ENCODE measurements at regions not wholly inside any gene's neighbourhood (a gene's known extent, or its start where the extent isn't known, plus 50 kb on each side); places are given as distances from the start of the nearest gene placed in this dataset.

GRCh38 chr11:27863637-27864036 is 163.4 kb upstream of the BDNF start:
- CTCF ChIA-PET = no interaction called here

GRCh38 chr11:27861706-27862430 is 161.6 kb upstream of the BDNF start:
- CTCF ChIA-PET = no interaction called here
- POLR2A ChIA-PET = interaction anchor here (0.9 to 1.0 kb wide), 2 partner anchors 72 to 145 kb away, joined by 3 read pairs; no protein-coding TSS in a partner anchor
- peak; percentile 69 for DNase-seq (ENCODE audit: low read depth, low spot score)
- no peak overlapping the region for H3K4me3 ChIP-seq (ENCODE audit: low read depth, low read length)
- TF ChIP-seq CTCF (IDR thresholded peaks at IDR 0.05; ENCODE audit: insufficient read depth, low read length, missing control alignments) = no peak

More at GRCh38 chr11:27863637-27864036, 163.4 kb upstream of the BDNF start:
- no peak for TF ChIP-seq CTCF (IDR thresholded peaks at IDR 0.05; ENCODE audit: insufficient read depth, low read length, missing control alignments)
- DNase-seq (ENCODE audit: low read depth, low spot score) = no peak
- POLR2A ChIA-PET = interaction anchor here (1.4 kb wide), 1 partner anchor 71 kb away, joined by 3 read pairs; no protein-coding TSS in a partner anchor
- no peak overlapping the region for H3K4me3 ChIP-seq (ENCODE audit: low read depth, low read length)

- TF ChIP-seq CTCF (IDR thresholded peaks at IDR 0.05; ENCODE audit: insufficient read depth, low read length, missing control alignments) = no peak
- POLR2A ChIA-PET = no interaction called here
- CTCF ChIA-PET = no interaction called here
- no peak overlapping the region for H3K4me3 ChIP-seq (ENCODE audit: low read depth, low read length)
- no peak for DNase-seq (ENCODE audit: low read depth, low spot score)
Measured at GRCh38 chr11:27860811-27861210, 160.6 kb upstream of the BDNF start.

- ChIA-PET POLR2A (no interaction called here), CTCF (interaction anchor here (0.7 kb wide), 1 partner anchor 32 kb away, joined by 3 read pairs; no protein-coding TSS in a partner anchor)
- no peak for TF ChIP-seq CTCF (IDR thresholded peaks at IDR 0.05; ENCODE audit: insufficient read depth, low read length, missing control alignments)
- DNase-seq (ENCODE audit: low read depth, low spot score) = no peak
- H3K4me3 ChIP-seq (ENCODE audit: low read depth, low read length) = no peak overlapping the region
Measured at GRCh38 chr11:27858866-27859265, 158.6 kb upstream of the BDNF start.

GRCh38 chr11:27857588-27857987 is 157.3 kb upstream of the BDNF start:
- ChIA-PET POLR2A (no interaction called here), CTCF (interaction anchor here (1.6 kb wide), 1 partner anchor 18 kb away, joined by 5 read pairs; no protein-coding TSS in a partner anchor)
- H3K4me3 ChIP-seq (ENCODE audit: low read depth, low read length) = no peak overlapping the region
- DNase-seq (ENCODE audit: low read depth, low spot score) = no peak
- TF ChIP-seq CTCF (IDR thresholded peaks at IDR 0.05; ENCODE audit: insufficient read depth, low read length, missing control alignments) = no peak

- no peak for DNase-seq (ENCODE audit: low read depth, low spot score)
- H3K4me3 ChIP-seq (ENCODE audit: low read depth, low read length) = no peak overlapping the region
- POLR2A ChIA-PET = no interaction called here
- CTCF ChIA-PET = interaction anchor here (1.1 to 1.6 kb wide), 2 partner anchors 9 to 17 kb away, joined by 3 to 5 read pairs; no protein-coding TSS in a partner anchor
- TF ChIP-seq CTCF (IDR thresholded peaks at IDR 0.05; ENCODE audit: insufficient read depth, low read length, missing control alignments) = no peak
Measured at GRCh38 chr11:27857014-27857413, 156.8 kb upstream of the BDNF start.
